ENCODE measurements at regions not wholly inside any gene's neighbourhood (a gene's known extent, or its start where the extent isn't known, plus 50 kb on each side); places are given as distances from the start of the nearest gene placed in this dataset.

DNA sequence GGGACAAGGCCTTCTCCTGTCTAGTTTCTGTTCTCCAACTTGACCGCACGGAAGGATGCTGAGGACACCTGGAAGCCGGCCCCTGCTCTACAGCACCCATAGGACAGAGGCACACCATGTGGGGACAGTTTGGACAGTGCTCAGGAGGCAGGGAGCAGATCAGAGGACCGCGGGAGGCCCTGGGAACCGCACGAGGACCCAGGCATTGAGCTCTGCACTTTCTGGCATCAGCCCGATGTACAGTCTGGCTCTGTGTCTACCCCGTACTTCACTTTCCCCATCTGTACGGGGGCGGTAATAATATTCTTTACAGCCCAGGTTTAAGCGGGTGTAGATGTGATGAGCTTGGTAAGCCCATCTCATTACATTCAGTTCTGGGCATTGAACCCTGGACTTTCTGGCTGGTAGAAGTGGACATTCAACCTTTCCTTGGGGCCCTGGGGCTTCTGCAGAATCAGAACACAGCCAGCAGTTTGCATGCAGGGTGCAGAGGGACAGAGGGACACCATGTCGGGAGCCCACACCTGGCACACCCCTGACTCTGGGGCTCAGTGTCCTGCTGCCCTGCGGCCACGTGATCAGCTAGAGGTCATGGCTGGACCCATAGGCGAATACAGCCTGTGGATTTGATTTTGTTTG is 258.7 kb downstream of the SEC14L1 start:
- no peak for FAIRE-seq

DNA sequence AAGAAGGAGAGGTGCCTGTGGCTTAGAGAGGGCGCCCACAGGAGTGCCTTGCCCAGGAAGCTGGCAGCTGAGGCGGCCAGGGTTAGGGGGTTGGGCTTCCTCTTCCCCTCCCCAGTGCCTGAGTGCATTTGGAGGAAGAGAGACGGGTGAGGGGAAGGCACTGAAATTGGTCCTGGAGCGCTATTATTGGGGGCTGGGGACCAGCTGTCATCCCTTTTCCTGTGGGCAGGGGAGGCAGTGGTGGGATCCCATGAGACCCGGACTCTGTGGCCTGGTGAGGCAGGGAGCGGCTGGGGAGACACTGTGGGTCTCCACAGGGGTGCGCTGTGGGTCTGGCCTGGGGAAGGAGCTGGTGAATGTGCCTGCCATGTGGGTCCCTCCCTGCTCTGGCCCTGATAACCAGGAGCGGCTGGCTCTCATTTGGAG is 259.7 kb downstream of the SEC14L1 start:
- FAIRE-seq, result no peak

DNA sequence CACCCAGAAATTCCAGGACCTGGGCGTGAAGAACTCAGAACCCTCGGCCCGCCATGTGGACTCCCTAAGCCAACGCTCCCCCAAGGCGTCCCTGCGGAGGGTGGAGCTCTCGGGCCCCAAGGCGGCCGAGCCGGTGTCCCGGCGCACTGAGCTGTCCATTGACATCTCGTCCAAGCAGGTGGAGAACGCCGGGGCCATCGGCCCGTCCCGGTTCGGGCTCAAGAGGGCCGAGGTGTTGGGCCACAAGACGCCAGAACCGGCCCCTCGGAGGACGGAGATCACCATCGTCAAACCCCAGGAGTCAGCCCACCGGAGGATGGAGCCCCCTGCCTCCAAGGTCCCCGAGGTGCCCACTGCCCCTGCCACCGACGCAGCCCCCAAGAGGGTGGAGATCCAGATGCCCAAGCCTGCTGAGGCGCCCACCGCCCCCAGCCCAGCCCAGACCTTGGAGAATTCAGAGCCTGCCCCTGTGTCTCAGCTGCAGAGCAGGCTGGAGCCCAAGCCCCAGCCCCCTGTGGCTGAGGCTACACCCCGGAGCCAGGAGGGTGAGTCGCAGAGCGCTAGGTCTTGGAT is 261.5 kb downstream of the SEC14L1 start:
- FAIRE-seq, result no peak

DNA sequence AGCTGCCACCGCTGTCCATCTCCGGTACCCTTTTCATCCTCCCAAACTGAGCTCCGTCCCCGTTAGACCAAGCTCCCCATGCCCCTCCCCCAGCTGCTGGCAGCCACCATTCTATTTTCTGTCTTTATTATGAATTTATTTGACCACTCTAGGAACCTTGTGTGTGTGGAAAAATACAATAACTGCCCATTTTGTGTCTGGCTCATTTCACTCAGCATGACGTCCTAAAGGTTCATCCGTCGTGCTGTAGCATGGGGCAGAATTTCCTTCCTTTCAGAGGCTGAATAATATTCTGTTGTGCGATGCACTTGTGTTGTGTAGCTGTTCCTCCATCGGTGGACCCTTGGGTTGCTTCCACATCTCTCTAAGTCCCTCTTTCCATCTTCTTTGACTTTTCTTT is 263.1 kb downstream of the SEC14L1 start:
- FAIRE-seq, result no peak

DNA sequence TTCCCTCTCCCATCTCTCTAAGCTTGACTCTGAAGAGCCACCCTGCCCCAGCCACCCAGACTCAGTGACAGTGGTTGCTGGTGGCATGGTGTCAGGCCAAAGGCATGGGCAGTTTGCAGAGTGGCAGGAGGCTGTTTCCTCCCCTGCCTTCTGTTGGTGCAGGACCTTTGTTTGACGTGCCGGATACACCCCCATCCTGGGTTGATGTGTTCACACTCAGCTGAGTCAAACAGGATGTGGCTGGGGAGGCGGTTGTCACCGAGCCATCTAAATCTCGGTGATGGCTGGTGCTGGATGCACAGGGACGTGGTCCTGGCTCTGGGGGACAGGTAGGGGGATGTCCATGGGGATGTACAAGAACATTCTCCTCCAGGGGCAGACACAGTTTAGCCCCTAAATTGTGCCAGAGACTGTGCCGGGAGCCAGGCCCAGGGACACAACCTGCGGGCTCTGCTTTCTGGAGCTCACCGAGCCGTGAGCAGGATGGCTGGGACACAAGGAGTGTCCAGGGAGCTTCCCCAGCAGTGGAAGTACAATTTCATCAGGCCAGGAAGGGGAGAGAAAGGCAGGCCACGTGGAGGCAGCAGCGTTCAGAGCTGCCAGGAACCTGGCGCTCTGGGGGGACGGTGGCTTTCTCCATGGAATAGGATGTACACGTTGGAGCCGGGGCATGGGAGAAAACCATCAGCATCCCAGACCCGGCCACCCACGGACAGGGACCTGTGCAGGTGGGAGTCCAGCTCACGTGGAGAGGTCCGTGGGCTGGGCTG is 264.2 kb downstream of the SEC14L1 start:
- no peak for FAIRE-seq

DNA sequence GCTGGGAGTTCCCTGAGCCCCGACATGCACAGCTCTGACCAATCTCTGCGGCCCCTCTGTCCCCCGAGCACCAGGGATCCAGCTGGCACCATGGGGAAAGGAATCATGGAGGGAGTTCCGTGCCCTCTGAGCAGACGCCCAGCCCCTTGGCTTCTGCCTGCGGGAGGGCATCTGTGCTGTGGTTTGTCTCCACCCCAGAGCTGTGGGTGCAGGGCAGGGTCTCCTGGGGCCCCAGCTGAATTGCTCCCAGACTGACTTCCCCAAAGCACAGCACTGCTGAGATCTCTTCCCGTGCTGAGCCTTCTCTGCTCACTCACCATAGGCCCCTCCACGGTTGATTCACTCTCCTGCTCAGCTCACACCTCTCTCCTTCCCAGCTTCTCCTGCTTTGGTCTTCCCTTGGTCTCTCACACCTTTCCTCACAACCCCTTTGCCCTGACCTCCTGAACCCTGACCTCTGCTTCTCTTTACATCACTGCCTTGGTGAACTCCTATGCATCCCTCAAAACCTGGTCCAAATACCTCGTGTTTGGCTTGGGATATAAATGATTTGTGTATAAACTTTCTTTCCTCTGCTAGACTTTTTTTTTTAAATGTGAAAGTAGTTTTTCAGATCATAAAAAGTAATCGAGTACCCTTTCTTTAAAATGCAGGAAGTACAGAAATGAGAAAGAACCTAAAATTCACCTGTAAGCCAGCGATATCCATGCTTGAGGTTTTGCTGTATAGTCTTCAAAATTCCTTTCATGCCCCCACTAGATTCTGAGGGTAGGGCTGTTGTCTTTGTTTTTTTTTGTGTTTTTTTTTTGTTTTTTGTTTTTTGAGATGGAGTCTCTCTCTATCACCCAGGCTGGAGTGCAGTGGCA is 265.3 kb downstream of the SEC14L1 start:
- no peak for FAIRE-seq

DNA sequence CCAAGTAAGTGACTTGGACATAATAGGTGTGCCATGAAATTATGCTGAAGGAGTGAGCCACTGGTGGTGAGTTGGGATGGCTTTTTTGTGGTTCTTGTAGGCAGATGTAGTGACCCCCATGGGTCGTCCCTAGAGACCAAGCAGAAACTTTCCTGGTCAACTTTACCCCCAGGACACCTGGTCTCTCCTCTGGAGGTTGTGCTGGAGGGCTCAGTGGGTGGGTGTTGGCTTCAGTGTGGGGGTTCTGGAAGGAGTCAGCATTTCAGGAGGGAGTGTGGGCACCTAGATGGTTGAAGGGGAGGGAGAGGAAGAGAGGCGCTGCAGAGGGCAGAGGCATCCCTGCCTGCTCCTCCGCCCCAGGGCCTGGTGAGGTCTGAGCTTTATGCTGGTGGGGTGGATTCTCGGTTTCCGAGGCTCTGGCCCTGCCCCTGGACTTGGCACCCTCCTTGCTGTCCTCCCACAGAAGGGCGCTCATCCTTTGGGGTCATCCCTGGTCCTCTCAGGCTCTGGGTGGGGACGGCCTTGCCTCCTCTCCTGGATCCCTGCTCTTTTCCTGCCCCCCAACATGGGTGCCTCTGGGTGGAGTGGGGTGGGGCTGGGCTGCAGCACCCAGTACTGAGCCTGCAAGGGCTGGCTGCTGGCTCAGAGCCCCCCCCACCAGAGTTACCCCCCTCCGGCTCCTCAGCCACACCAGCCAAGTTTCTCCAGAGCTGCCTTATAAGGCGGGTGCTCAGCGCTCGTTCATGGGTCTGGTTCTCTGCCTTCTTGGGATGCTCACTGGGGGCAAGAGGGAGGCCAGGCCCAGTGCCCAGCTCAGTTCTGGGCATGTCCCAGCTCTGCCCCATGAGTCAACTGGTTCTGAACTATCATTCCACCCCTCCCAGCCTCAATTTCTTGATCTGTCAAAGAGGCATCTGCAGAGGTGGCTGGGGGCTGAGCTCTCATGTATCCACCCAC is 266.8 kb downstream of the SEC14L1 start:
- no peak for FAIRE-seq

DNA sequence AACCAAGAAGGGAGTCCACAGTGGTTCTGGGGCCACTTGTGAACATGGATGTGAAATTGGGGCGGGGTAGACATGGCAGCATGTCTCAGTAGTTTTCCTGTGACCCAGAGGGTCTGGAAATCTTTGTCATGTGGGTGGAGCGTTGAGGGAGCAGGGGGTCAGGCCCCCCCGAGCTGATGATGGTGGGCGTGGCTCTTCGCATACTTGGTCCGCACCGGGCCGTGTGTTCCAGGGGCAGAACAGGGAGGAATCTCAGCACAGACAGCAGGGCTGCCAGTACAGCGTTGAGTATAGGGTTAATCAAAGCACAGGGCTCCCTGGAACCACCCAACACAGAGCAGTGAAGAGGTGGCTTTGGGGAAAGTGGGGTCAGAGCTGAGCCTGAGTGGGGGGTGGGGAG is 267.5 kb downstream of the SEC14L1 start:
- no peak for FAIRE-seq

DNA sequence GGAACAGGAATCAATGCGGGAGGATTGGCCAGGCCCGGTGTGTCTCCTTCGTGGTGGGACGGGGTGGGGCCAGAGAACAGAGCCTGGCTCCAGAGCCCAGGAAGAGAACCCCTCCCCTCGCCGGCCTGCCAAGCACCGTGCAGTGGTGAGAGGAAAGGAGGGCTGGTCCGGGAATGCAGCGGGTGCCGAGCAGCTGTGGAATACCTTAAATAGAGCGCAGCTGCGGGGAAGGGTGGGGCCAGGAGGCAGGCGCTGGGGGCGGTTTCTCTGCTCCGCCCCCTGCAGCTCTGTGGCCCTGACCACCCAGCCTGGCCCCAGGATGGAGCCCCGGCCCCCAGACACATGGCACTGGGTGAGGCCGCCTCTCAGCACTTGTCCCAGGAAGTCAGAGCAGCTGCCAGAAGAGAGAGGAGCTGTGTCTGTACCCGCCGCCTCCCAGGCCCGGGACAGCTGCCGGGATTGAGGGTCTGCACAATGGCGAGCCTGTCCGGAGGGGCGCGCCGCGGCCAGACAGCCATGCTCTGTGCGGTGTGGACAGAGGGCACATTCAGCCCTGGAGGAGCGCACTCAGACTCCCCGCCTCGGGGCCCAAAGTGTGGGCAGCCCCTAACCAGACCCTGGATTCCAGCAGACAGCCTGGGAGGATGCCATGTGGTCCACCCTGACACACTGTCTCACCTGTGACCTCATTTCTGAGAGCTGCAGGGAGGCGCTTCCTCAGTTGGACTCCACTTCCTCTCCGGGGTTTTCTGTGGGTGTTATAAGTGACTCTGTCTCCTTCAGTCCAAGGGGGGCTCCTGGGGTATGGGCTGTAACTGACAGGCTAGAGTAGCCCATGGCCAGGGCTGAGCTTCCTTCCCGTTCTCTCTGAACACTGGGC is 268.8 kb downstream of the SEC14L1 start:
- FAIRE-seq, result no peak

DNA sequence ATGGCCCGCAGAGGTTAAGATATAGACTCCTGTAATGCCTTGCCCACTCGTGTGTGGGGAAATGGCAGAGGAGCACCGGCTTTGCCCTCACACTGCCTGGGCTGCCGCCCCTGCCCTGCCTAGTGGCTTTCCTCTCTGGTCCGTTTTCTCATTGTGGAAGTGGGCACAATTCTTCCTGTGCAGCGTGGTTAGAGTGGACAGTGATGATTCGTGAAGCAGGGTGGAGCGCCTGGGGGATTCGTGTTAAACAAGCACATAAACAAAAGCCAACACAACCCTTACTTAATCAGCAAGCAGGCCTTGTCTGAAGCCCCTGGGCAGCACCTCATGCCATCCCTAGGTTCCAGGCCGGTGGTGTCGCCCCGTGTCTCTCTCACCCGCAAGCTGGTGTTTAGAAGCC is 269.7 kb downstream of the SEC14L1 start:
- FAIRE-seq, result no peak

DNA sequence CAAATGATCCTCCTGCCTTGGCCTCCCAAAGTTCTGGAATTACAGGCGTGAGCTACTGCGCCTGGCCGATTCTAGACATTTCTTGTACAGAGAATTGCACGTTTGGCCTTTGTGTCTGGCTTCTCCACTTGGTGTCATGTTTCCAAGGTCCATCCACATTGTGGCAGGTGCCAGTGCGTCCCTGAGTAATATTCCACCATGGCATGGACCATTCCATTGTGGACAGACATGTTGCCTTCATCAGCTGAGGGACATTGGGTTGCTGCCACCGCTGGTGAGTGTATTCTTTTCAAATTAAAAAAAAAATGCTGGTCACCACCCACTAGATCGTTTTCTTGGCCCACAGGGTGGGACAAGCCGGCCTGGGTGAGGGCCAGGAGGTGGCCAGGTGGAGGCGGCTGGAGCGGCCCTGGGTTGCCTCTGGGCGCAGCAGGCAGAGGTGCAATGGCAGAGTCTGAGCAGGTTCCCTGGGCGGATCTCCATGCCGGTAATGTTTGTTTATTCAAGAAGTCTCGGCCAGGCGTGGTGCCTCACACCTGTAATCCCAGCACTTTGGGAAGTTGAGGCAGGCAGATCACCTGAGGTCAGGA is 274.1 kb downstream of the SEC14L1 start:
- FAIRE-seq, result no peak

DNA sequence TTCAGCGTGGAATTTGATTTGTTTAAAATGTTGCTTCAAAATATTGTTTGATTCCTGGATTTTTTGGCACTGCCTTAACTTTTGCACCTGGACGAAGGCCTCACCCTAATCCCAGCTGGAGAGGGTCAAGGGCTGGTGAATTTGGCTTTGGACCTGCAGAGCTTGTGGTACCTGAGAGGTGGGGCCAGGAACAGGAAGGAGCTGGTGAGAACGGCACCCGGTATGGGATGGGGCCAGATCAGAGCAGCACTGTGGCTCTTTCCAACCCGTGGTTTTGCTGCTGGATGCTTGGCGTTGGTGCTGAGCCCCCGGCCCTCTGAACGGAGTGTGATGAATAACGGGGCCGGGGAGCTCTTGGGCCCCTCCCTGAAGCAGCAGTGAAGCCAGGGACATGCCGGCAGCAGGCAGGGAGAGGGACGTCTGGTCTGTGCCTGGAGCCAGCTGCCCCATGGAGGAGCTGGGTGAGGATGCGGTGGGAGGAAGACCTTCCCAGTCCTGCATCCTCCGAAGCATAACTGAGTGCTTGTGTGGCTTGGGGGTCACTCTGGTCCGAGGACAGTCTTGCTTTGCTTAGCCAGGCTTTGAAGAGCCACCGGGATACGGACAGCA is 275.4 kb downstream of the SEC14L1 start:
- no peak for FAIRE-seq

DNA sequence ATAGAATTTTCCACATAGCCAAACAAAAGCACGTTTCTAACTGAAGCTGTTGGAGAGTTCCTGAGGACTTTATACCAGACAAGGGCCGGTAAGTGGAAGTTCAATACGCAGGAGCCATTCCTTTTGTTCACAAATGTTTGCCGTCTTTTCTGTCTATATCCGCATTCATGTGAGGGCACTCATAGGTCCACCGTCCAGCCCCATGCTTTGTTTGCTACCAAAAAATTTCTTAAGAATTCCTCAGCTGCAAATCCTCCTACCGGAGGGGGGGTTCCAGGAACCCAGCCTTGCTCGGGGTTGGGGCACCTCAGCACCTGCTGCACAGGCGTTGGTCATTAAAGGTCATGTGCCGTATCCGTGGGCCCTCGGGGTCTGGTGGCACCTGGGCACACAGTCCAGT is 276.8 kb downstream of the SEC14L1 start:
- no peak for FAIRE-seq

DNA sequence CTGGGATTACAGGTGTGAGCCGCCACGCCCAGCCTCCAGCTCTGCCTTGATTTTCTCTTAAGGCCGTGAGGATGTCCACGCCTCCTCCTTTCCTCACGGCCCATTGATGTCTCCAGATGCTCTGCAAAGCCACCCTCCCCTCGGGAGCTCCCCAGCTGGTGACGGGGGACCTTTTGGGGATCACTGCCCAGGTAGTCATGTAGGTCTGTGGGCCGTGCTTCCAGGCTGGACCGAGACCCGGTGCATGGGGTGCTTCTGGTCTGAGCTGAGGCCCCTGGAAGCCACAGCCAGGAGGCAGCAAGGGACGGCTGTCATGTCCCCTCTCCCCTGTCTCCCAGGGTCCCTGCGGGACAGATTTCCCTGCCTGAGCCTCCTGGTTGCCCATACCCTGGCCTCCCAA is 277.8 kb downstream of the SEC14L1 start:
- no peak for FAIRE-seq

DNA sequence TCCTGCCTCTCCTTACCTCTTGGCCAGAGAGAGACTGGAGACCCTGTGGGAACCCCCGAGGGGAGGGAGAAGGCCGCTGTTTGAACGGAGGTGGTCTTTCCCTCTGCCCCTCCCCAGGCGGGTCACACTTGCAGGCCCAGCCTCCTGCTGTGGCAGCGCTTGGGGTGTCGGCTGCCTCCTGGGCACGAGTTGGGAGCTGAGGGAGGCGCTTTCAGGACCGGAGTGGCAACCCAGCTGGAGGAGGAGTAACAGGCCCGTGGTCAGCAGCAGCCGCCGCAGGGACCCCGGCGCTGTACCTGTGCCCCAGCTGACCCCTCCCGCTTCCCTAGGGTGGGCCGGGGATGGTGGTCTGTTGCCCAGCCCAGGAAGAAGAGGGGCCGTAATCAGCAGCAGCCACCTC is 278.3 kb downstream of the SEC14L1 start:
- no peak for FAIRE-seq

DNA sequence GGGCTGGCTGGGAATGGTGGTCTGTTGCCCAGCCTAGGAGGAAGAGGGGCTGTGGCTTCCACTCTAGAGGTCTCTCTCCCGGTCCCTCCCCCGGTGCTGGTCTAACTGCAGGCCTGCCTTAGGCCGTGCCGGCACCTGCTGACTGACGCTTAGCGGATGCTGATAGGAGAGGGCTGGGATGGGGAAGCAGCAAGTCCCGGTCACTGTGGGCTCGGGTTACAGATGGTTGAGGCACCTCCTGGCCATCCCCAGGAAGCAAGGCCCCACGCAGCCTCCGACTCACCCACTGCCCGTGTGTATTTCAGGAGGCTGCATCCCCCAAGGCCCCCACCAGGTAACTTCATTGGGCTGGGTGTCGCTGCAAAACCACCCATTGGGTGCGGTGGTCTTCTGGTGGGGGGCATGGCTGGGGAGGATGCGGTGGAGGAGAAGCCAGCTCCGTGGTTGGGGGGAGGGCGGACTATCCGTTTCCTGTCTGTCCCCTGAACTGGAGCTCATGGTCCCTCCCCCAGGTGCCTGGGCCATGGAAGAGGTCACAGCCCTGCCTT is 278.9 kb downstream of the SEC14L1 start:
- FAIRE-seq, result no peak

DNA sequence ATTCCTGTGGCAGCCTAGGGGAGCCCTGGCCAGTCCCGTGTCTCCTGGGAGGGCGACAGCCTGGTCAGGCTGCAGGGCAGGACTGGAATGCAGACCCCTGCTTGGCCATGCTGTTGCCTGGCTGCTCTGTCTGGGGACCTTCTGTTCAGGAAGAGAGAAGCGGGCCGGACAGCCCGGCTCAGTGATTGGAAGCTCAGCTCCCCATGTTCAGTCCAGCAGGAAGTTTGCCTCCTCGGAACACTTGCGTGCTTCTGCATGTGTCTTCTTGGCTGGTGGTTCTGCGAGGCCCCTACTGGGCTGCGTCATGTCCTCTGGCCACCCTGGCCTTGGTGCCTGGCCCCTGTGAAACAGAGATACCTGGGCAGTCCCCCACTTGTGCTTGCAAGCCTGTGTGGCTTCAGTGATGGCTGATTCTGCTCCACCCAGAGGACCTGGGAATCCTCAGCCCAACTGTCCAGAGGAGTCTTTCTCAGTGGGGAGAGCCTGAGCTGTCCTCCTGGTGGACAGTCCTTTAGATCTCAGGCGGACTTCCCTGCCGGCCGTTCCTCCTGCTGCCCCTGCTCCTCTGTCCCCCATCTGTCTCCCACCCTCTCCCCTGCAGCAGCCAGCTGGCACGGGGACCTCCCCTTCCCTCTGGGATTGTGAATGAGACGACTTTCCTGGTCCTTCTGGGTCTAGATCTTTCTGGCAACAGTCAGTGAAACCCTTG is 279.5 kb downstream of the SEC14L1 start:
- no peak for FAIRE-seq

DNA sequence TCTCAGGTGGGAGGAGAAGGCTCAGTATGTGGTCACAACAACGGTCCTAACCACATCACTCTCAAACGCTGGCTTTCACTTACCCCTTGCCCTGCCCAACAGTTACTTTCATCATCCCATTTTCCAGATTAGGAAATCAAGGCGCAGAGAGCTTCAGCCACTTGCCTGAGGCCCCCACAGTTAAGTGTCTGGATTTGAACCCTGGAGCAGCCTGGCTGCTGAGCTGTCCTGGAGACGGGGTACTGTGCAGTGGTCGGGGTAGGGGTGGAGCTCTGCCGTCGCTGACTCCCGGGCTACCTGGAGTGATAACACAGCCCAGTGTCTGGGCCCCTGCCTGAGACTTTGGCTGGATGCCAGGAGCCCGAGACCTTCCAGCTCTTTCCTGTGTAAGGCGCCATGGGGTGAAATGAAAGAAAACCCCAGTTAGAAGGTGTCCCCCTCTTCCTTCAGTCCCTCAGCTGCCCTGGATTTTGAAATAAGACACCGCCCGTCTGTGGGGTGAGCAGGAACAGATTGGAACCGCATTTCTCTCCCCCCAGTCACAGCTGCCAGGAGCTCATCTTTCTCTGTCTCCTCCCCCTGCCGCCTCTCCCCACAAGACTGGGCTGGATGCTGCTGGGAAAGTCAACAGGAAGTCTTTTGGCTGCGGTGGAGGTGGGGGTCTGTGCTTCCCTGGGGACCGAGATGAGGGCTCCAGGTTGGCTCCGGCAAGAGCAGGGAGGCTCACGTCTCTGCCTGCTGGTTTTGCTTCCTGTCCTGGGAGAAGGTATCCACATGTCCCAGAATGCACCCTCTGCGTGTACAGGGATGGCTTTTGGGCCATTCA is 280.2 kb downstream of the SEC14L1 start:
- FAIRE-seq, result no peak

DNA sequence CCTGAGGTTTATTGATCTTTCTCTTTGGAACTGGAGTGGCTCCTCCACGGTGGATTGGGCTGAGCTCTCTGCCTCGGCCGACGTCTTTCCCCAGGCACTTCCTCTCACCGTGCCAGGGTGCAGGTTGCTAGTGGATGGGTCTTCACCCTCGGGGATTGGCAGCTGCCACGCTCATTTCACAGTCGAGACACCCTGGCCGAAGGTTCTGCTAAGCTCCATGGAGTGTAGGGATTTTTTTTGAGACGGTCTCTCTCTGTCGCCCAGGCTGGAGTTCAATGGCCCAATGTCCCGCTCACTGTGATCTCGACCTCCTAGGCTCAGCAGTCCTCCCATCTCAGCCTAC is 280.8 kb downstream of the SEC14L1 start:
- no peak for FAIRE-seq

Data from islet of Langerhans (tissue), 1 donor.